Natural killer cell treated with Interleukin-12 subunit alpha and Interleukin-12 subunit beta and Interleukin-15 and Interleukin-18, amount 100 ng/mL, for 72 hours (primary cell): ENCODE measurements at regions not wholly inside any gene's neighbourhood (a gene's known extent, or its start where the extent isn't known, plus 50 kb on each side); places are given as distances from the start of the nearest gene placed in this dataset.

Source experiments
- ATAC-seq, 2 donors: fragments of 150-1000 bp; cut with Tn5 transposase in 1 of 2; sonication (Bioruptor Pico), chemical (Tn5 transposase) in 1 of 2; 2 replicates each; pipeline ENCODE4 v1.10.0; 2021
- DNase-seq: peaks from one replicate; pipeline ENCODE4 v3.0.0; 2022; ENCODE audit warnings: low spot score
- H3K27ac Mint-ChIP-seq, 2 donors: 1 replicate in 1 of 2; 2 replicates in 1 of 2; pipeline ENCODE4 v1.8.0; 2022; ENCODE audit warnings: mixed read lengths in 2 of 2, mild to moderate bottlenecking in 1 of 2, moderate library complexity in 1 of 2
- H3K27me3 Mint-ChIP-seq, 2 donors: 1 replicate in 1 of 2; 2 replicates in 1 of 2; pipeline ENCODE4 v1.8.0; 2022; ENCODE audit warnings: mixed read lengths in 2 of 2
- H3K36me3 Mint-ChIP-seq: one replicate; pipeline ENCODE4 v1.8.0; 2022; ENCODE audit warnings: mixed read lengths
- H3K4me1 Mint-ChIP-seq, 2 donors: 1 replicate in 1 of 2; 2 replicates in 1 of 2; pipeline ENCODE4 v1.8.0; 2022; ENCODE audit warnings: low read depth in 2 of 2, mixed read lengths in 2 of 2, mild to moderate bottlenecking in 1 of 2
- H3K4me3 Mint-ChIP-seq: one replicate; pipeline ENCODE4 v1.8.0; 2022; ENCODE audit warnings: mixed read lengths
- H3K9me3 Mint-ChIP-seq: 2 replicates; pipeline ENCODE4 v1.8.0; 2022; ENCODE audit warnings: mixed read lengths

DNA sequence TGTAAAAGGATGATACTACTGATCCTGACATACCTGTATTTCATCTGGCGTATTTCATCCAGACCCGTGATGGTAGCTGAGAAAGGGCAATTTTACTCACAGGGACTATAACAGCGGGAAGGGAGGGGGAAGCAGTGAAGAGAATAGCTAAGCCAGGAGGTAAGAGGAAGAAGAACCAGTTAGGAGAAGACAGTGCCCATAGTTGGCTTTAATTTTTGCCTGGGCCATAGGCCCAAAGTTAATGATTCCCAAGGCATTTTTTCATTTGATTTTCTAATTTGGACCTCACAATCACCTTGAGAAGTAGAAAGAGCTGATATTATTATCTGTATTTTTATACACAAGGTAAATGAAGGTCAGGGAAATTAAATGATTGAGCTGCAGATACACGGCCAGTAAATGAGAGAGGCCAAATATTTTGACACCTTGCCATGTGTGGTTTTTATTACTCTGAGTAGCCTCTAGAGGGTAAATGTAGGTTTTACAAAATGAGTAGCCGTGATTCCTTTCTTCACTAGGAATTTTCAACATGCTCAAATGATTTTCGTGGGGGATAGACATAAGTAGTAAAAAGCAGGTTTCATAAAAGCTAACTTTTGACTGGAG lies 382.2 kb downstream of the FUT8 start:
- Mint-ChIP-seq H3K4me3 (no peak overlapping the region), H3K27ac (no peak overlapping the region), H3K4me1 (no peaks in the 10 kb centered on the region), H3K36me3 (no peaks in the 10 kb centered on the region), H3K27me3 (peaks cover 18 to 23% of the 10 kb centered on the region in 2 donors), H3K9me3 (no peaks in the 10 kb centered on the region)
- ATAC-seq = no peak
- no peak for DNase-seq

DNA sequence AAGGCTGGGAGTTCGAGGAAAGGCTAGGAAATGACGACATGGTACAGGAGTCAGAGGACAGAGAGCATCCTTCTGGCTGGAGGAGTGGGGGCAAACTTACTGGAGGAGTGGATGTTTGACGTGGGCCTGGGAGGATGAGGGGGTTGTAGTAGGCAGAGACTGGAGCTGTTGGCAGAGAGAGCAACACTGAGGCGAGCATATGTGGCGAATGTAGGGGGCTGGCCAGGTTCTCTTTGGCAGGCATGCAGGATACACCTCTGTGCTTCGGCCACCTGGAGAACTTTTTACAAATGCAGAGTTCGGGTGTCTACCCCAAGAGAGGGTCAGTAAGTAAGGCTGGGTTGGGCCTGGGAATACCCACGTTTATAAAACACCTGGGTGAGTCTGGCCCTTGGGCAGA lies 385.7 kb downstream of the FUT8 start:
- Mint-ChIP-seq H3K36me3 (no peaks in the 10 kb centered on the region), H3K9me3 (no peaks in the 10 kb centered on the region), H3K27ac (no peak overlapping the region), H3K27me3 (peaks cover 26 to 30% of the 10 kb centered on the region in 2 donors), H3K4me1 (no peaks in the 10 kb centered on the region), H3K4me3 (no peak overlapping the region)
- DNase-seq (no peak), ATAC-seq (no peak)

DNA sequence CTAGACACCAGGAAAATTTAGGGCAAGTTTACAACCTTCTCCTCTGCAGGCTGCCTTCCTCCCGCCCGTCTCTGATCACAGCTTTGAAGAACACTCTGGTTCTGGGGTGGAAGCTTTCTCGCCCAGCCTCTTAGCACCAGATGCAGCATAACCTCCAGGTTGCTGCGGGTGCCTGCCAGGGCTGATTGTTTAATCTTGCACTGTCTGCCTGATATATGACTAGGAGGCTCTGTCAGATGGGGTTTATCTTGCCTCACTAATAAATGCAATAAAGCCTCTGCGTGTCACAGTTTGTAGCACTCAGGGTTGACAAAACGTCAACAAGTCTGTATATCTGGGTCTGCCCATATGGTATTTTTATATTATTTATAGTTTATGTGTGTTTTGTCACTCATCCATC lies 388.2 kb downstream of the FUT8 start:
- Mint-ChIP-seq H3K4me1 (no peaks in the 10 kb centered on the region), H3K9me3 (no peaks in the 10 kb centered on the region), H3K27me3 (peaks cover 23 to 24% of the 10 kb centered on the region in 2 donors), H3K4me3 (no peak overlapping the region), H3K27ac (no peak overlapping the region), H3K36me3 (no peaks in the 10 kb centered on the region)
- ATAC-seq (no peak), DNase-seq (no peak)

DNA sequence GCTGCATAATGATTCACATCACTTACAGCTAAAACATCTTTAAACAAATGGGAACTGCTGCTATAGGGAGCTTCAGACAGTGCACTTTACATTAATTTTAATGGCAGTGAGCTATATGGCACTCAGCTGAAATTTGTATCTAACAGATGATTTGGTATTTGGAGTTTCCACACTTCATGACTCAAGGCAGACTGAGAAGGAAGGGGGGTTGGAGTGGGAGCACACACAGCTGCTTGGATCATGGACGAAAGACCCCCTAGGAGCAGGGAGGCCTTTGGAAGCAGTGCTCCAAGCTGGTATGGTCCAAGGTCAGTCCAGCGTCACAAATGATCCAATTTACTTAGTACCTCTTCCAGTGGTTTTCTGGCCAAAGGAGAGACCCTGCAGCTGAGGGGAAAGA lies 389.7 kb downstream of the FUT8 start:
- peaks cover 18% of the 10 kb centered on the region in 2 donors for H3K27me3 Mint-ChIP-seq
- no peaks in the 10 kb centered on the region for H3K4me1 Mint-ChIP-seq
- H3K4me3 Mint-ChIP-seq = no peak overlapping the region
- no peaks in the 10 kb centered on the region for H3K36me3 Mint-ChIP-seq
- H3K9me3 Mint-ChIP-seq = no peaks in the 10 kb centered on the region
- ATAC-seq = no peak
- DNase-seq = no peak
- H3K27ac Mint-ChIP-seq = no peak overlapping the region

DNA sequence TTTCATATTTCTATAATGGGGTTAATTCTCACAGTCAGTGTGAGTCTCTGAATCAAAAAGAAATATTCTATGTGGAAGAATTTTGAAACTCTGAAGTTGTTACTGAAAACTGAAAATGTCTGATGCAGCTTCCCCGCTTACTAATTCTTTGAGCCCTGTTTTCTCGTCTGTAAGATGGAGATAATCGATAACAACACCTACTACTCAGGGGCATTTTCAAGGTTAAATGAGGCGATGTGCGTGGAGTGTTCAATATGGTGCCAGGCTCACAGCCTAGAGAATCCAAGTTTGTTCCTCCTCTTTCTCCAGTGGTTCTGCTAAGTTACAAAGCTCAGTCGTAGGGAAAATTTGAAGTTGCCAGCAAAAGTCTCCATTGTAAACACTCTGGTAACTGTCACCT lies 391.4 kb downstream of the FUT8 start:
- H3K4me3 Mint-ChIP-seq = peak overlapping the region; percentile 29
- ATAC-seq = no peak
- no peaks in the 10 kb centered on the region for H3K9me3 Mint-ChIP-seq
- no peak for DNase-seq
- H3K27me3 Mint-ChIP-seq = peaks cover 7 to 8% of the 10 kb centered on the region in 2 donors
- H3K36me3 Mint-ChIP-seq = no peaks in the 10 kb centered on the region
- no peak overlapping the region for H3K27ac Mint-ChIP-seq
- no peaks in the 10 kb centered on the region for H3K4me1 Mint-ChIP-seq

DNA sequence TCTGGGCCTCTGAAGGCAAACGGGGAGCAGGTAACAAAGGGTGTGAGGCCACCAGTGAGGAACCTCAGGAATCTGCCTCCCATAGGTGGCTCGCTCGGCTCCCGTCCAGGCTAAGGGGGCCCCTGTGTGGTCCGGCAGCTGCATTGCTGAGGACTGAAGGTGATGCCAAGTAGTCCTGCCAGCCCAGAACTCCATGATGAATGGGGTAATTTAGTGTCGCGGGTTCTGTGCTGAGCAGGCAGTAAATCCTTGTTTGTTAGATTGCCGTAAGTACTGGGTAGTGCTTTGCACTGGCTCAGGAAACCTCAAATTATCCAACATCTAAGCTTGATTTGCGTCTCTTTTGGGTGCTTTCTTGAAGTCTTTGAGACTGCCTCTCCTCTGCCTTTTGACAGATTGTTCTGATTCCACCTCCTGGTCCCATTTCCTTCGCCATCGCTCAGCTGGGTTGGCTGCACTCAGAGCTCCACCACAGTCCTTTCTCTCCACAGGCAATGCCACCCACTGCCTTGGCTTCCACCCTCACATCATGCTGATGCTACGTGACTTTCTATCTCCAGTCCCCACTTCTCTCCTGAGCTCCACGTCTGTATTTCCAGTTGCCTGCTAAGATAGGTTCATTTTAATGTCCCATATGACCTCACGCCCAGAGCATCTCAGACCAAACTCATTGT lies 392.0 kb downstream of the FUT8 start:
- Mint-ChIP-seq H3K27me3 (peaks cover 7 to 8% of the 10 kb centered on the region in 2 donors), H3K36me3 (no peaks in the 10 kb centered on the region), H3K27ac (no peak overlapping the region), H3K4me3 (no peak overlapping the region), H3K9me3 (no peaks in the 10 kb centered on the region), H3K4me1 (no peaks in the 10 kb centered on the region)
- DNase-seq (no peak), ATAC-seq (no peak)

DNA sequence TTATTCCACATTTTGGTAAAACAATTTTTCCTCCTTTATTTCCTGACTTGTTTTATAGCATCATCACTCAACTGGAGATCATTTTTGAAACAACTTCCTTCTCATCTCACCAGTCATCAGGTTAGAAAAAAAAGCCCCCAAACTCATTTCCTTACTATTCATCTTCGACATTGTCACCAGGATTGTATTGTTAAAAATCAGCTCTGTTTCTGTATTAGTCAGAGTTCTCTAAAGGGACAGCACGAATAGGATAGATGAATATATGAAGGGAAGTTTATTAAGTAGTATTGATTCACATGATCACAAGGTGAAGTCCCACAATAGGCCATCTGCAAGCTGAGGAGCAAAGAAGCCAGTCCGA lies 392.6 kb downstream of the FUT8 start:
- Mint-ChIP-seq H3K4me1 (no peaks in the 10 kb centered on the region), H3K36me3 (no peaks in the 10 kb centered on the region), H3K9me3 (no peaks in the 10 kb centered on the region), H3K27me3 (peaks cover 7 to 8% of the 10 kb centered on the region in 2 donors), H3K27ac (no peak overlapping the region), H3K4me3 (no peak overlapping the region)
- ATAC-seq (peak in 1 of 2 donors; percentile 68), DNase-seq (no peak)

DNA sequence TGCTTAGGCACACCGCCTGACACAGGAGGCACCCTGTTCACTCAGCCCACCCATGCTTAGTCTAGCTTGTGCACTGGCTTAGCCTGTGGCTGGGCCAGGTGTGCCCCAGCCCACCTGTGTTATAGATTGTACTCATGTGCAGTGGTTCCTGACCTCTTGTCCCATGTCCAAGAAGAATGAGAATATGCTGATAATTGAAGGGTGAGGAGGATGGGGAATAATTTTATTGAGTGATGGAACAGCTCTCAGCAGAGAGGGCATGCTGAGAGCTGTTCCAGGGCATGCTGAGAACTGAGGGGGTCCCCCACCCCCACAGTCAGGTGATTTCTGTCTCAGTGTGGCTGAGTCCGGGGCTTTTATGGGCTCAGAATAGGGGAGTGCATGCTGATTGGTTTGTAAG lies 395.9 kb downstream of the FUT8 start:
- Mint-ChIP-seq H3K27me3 (peaks cover 7 to 12% of the 10 kb centered on the region in 2 donors), H3K4me3 (no peak overlapping the region), H3K36me3 (no peaks in the 10 kb centered on the region), H3K9me3 (no peaks in the 10 kb centered on the region), H3K27ac (no peak overlapping the region), H3K4me1 (no peaks in the 10 kb centered on the region)
- DNase-seq = no peak
- ATAC-seq = no peak

DNA sequence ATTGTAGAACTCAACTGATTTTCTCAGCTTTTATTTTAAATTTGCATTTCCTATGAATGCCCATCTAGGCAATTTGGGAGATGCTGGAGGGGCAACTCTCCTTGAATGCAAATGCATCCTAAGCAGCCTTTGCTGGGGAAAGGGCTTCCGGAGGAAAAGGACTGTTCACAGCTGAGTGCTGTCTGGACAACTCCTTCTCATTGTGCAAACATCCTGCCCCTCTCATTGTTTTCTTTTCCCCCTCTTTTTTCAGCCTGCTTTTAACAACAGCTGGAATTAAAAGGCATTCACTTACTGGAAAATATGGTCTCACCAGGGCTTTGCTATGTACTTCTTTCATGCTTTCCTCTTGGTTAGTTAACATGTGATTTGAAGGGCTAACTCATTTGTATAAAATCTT lies 397.8 kb downstream of the FUT8 start:
- H3K9me3 Mint-ChIP-seq = no peaks in the 10 kb centered on the region
- DNase-seq (no peak), ATAC-seq (no peak)
- H3K4me1 Mint-ChIP-seq = no peaks in the 10 kb centered on the region
- no peaks in the 10 kb centered on the region for H3K36me3 Mint-ChIP-seq
- H3K27ac Mint-ChIP-seq = no peak overlapping the region
- H3K4me3 Mint-ChIP-seq = no peak overlapping the region
- H3K27me3 Mint-ChIP-seq = peaks cover 7 to 12% of the 10 kb centered on the region in 2 donors

DNA sequence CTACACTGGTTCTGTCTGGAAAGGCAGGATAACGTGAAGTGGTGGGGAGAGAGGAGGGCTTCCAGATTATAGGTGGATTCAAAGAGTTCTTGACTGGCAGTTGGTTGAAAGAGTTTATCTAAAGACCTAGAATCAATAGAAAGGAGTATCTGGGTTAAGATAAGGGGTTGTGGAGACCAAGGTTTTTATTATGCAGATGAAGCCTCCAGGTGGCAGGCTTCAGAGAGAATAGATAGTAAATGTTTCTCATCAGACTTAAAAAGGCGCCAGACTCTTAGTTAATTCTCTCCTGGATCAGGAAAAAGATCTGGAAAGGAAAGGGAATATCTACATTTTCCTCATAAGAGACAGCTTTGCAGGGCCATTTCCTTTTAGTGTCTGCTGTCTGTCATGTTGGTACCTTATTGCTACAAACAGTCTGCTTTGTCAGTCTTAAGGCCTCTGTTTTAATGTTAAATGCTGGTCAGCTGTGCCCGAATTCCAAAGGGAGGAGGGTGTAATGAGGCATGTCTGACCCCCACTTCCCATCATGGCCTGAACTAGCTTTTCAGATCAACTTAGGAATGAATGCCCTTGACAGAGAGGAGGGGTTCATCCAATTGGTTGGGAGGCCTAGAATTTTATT lies 401.3 kb downstream of the FUT8 start:
- H3K4me1 Mint-ChIP-seq = no peaks in the 10 kb centered on the region
- H3K9me3 Mint-ChIP-seq = no peaks in the 10 kb centered on the region
- ATAC-seq = no peak
- H3K27ac Mint-ChIP-seq = no peak overlapping the region
- no peak overlapping the region for H3K4me3 Mint-ChIP-seq
- H3K36me3 Mint-ChIP-seq = no peaks in the 10 kb centered on the region
- DNase-seq = no peak
- H3K27me3 Mint-ChIP-seq = peaks cover 7 to 12% of the 10 kb centered on the region in 2 donors

DNA sequence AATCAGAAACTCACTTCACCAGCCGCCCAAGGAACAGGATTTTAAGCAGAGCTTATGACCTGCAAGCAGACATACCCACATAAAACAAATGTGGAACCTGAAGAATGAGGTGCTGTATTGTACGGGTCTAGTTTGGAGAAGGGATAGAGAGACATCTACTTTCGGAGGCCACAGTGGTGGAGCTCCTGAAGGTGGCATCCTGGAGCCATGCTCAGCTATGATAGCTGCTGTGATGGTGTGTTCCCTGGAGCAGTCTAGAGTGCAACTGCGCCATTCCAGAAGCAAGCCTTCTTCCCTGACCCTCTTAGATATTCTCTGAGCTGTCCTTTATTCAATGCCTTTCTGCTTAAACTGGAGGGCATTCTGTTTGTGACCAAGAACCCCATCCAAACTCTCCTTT lies 402.6 kb downstream of the FUT8 start:
- no peak overlapping the region for H3K4me3 Mint-ChIP-seq
- H3K36me3 Mint-ChIP-seq = no peaks in the 10 kb centered on the region
- H3K27ac Mint-ChIP-seq = no peak overlapping the region
- peaks cover 7 to 10% of the 10 kb centered on the region in 2 donors for H3K27me3 Mint-ChIP-seq
- H3K9me3 Mint-ChIP-seq = no peaks in the 10 kb centered on the region
- ATAC-seq (no peak), DNase-seq (no peak)
- no peaks in the 10 kb centered on the region for H3K4me1 Mint-ChIP-seq

DNA sequence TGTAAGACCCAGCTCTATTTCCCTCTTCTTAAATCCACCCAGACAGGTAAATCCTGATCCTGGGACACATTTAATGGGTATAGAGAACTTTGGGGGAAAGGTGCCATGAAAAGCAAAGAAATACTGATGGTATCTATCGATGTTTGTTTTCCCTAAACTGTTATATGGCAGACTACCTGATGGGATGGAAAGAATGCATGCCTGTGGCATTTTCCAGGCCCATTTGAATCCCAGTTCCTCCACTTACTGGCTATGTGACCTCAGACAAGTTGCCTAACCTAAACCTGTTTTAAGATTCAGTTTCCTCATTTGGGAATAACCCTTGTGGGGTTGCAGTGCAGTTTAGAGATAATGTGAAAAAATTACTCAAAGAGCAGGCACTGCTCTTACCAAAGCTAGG lies 404.5 kb downstream of the FUT8 start:
- ATAC-seq (no peak), DNase-seq (no peak)
- Mint-ChIP-seq H3K36me3 (no peaks in the 10 kb centered on the region), H3K27ac (no peak overlapping the region), H3K4me3 (no peak overlapping the region), H3K27me3 (no peaks in the 10 kb centered on the region), H3K4me1 (no peaks in the 10 kb centered on the region), H3K9me3 (no peaks in the 10 kb centered on the region)

DNA sequence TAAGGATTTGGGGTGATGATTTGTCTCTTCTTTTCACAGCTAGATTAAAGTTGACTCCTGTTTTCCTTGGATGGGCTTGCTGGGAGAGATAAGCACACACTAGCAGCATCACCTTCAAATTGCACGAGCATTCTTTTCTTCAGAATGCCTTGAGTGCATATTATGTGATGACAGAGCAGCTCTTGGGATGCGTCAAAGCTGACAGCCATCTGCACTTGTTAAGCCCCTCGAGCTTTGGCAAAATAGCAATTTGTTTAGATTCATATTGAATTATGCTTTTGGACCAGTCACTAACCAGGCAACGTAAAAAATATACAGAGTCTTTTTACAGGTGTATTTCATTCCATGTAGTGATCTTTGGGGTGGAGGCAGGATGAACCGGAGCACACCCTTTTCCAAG lies 407.0 kb downstream of the FUT8 start:
- ATAC-seq (no peak), DNase-seq (no peak)
- Mint-ChIP-seq H3K9me3 (no peaks in the 10 kb centered on the region), H3K36me3 (no peaks in the 10 kb centered on the region), H3K27me3 (peaks cover 0 to under 1% of the 10 kb centered on the region in 2 donors), H3K4me1 (peaks cover 1 to 3% of the 10 kb centered on the region in 2 donors), H3K27ac (no peak overlapping the region), H3K4me3 (no peak overlapping the region)

DNA sequence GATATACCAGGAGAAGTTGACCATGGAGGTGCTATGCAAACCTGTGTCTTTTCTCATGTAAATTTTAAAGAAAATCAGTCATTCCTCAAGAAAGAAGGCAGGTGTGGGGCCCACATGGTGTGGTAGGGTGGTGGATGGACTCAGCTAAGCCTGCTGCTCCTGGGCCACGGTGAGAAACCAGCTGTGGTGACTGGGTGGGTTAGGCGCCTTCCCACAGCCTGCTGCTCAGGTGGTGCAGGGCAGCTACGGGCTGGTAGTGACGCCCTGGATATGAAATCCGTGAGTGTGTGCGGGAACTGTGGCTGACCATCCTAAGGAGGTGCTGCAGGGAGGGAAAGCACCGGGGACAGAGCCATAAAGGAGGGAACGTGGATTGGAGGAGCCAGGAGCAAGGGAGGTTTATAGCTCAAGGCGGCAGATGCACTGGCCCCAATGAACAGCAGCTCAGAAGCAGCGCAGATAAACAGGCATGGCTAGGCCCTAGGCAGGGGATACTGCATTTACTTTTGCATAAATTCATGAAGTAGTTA lies 408.8 kb downstream of the FUT8 start:
- no peak for DNase-seq

More for the DNA sequence above, 408.8 kb downstream of the FUT8 start:
- Mint-ChIP-seq H3K4me3 (no peak overlapping the region), H3K27me3 (peaks cover 0 to 3% of the 10 kb centered on the region in 2 donors), H3K36me3 (no peaks in the 10 kb centered on the region), H3K27ac (no peak overlapping the region), H3K9me3 (no peaks in the 10 kb centered on the region), H3K4me1 (peaks cover 4 to 7% of the 10 kb centered on the region in 2 donors)
- ATAC-seq = peak; percentile 34 to 39
